SK-N-SH treated with all-trans-retinoic acid at 6 μM for 48 hours (cell line): ENCODE measurements at regions not wholly inside any gene's neighbourhood (a gene's known extent, or its start where the extent isn't known, plus 50 kb on each side); places are given as distances from the start of the nearest gene placed in this dataset.

Source experiments
- ATAC-seq: fragments of 200-7000 bp; cut with Tn5 transposase; 3 replicates; pipeline ENCODE4 v1.9.1; 2020; ENCODE audit warnings: mild to moderate bottlenecking, moderate library complexity
- ARNTL ChIP-seq: fragments of 450-650 bp; formaldehyde crosslinking; IDR thresholded peaks from 2 replicates; pipeline ENCODE4 v1.5.0; 2020; ENCODE audit warnings: low read depth, mild to moderate bottlenecking, moderate library complexity, borderline replicate concordance
- BACH2 ChIP-seq: fragments of 250-450 bp; sonication (Bioruptor Pico); IDR thresholded peaks from 2 replicates; pipeline ENCODE4 v1.9.0; 2021; ENCODE audit warnings: mild to moderate bottlenecking, borderline replicate concordance
- ISL1 ChIP-seq: fragments of 250-450 bp; sonication (Bioruptor Pico); IDR thresholded peaks from 2 replicates; pipeline ENCODE4 v2.1.2; 2022; ENCODE audit warnings: mild to moderate bottlenecking, moderate library complexity
- OSR1 ChIP-seq: fragments of 250-450 bp; sonication (Bioruptor Pico); IDR thresholded peaks from 2 replicates; pipeline ENCODE4 v1.8.0; 2022; ENCODE audit warnings: moderate library complexity, mild to moderate bottlenecking, inconsistent platforms
- PPARA ChIP-seq: fragments of 250-450 bp; sonication (Bioruptor Pico); IDR thresholded peaks from 2 replicates; pipeline ENCODE4 v1.5.0; 2020; ENCODE audit warnings: mild to moderate bottlenecking, borderline replicate concordance
- RARB ChIP-seq: fragments of 250-450 bp; sonication (Bioruptor Pico); IDR thresholded peaks from 2 replicates; pipeline ENCODE4 v1.8.0; 2021; ENCODE audit warnings: mild to moderate bottlenecking, moderate library complexity
- TCF4 ChIP-seq: fragments of 250-450 bp; sonication (Bioruptor Pico); IDR thresholded peaks from 2 replicates; pipeline ENCODE4 v1.8.0; 2021; ENCODE audit warnings: mild to moderate bottlenecking, moderate library complexity, borderline replicate concordance
- TOX ChIP-seq: fragments of 250-450 bp; sonication (Bioruptor Pico); IDR thresholded peaks from 2 replicates; pipeline ENCODE4 v1.8.0; 2021; ENCODE audit warnings: mild to moderate bottlenecking, moderate library complexity, borderline replicate concordance
- ZC3H10 ChIP-seq: fragments of 250-450 bp; sonication (Bioruptor Pico); IDR thresholded peaks from 2 replicates; pipeline ENCODE4 v1.5.1; 2021; ENCODE audit warnings: mild to moderate bottlenecking, moderate library complexity
- ZNF565 ChIP-seq: fragments of 450-650 bp; formaldehyde crosslinking; conservative IDR thresholded peaks from 2 replicates; pipeline ENCODE4 v1.5.0; 2020; ENCODE audit warnings: low read depth, mild to moderate bottlenecking, moderate library complexity
- ZNF70 ChIP-seq: fragments of 450-650 bp; formaldehyde crosslinking; IDR thresholded peaks from 2 replicates; pipeline ENCODE4 v1.5.0; 2020; ENCODE audit warnings: mild to moderate bottlenecking, moderate library complexity
- ZNF8 ChIP-seq: fragments of 450-650 bp; formaldehyde crosslinking; IDR thresholded peaks from 2 replicates; pipeline ENCODE4 v1.5.0; 2020; ENCODE audit warnings: mild to moderate bottlenecking, moderate library complexity
- TF ChIP-seq, protein P1 (sequence below): fragments of 250-450 bp; sonication (Bioruptor Pico); IDR thresholded peaks from 2 replicates; pipeline ENCODE4 v1.8.0; 2020; ENCODE audit warnings: mild to moderate bottlenecking, moderate library complexity, borderline replicate concordance
- TF ChIP-seq, protein P2 (sequence below): fragments of 250-450 bp; sonication (Bioruptor Pico); IDR thresholded peaks from 2 replicates; pipeline ENCODE4 v1.8.0; 2021; ENCODE audit warnings: low read depth, mild to moderate bottlenecking, moderate library complexity, borderline replicate concordance
- TF ChIP-seq, protein P3 (sequence below): fragments of 250-450 bp; sonication (Bioruptor Pico); IDR thresholded peaks from 2 replicates; pipeline ENCODE4 v1.5.1; 2020; ENCODE audit warnings: low read depth, mild to moderate bottlenecking, moderate library complexity
- TF ChIP-seq, protein P4 (sequence below): fragments of 250-450 bp; sonication (Bioruptor Pico); IDR thresholded peaks from 2 replicates; pipeline ENCODE4 v1.5.1; 2021; ENCODE audit warnings: mild to moderate bottlenecking, moderate library complexity
- TF ChIP-seq, protein P5 (sequence below): fragments of 250-450 bp; sonication (Bioruptor Pico); IDR thresholded peaks from 2 replicates; pipeline ENCODE4 v1.5.0; 2020; ENCODE audit warnings: mild to moderate bottlenecking, moderate library complexity

DNA sequence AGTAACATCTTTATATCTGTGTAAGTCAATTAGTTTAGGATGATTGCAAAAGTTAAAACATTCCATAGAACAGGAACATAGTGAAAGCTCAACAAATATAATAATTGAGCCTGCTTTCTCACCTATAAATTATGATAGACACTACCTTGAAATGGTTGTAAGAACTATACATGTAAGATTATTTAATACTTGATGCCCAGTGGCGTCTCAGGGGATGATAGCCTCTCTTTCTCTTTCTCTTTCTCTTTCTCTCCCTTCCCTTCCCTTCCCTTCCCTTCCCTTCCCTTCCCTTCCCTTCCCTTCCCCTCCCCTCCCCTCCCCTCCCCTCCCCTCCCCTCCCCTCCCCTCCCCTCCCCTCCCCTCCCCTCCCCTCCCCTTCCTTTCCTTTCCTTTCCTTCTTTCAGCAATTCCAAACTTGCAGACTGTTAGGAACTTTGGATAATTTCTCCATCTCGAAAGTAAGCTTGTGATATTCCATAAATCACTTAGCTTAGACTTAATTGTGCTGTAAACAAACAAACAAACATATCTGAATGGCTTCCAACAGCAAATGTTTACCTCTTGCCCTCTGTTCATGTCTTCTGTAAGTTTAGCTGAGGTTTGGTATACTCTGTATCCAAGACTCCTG is 1102.7 kb downstream of the TSN start (continued):
- TF ChIP-seq, protein P1, sequence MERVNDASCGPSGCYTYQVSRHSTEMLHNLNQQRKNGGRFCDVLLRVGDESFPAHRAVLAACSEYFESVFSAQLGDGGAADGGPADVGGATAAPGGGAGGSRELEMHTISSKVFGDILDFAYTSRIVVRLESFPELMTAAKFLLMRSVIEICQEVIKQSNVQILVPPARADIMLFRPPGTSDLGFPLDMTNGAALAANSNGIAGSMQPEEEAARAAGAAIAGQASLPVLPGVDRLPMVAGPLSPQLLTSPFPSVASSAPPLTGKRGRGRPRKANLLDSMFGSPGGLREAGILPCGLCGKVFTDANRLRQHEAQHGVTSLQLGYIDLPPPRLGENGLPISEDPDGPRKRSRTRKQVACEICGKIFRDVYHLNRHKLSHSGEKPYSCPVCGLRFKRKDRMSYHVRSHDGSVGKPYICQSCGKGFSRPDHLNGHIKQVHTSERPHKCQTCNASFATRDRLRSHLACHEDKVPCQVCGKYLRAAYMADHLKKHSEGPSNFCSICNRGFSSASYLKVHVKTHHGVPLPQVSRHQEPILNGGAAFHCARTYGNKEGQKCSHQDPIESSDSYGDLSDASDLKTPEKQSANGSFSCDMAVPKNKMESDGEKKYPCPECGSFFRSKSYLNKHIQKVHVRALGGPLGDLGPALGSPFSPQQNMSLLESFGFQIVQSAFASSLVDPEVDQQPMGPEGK, result no peak
- TF ChIP-seq ZC3H10 (CRISPR knock-in tag) (no peak), BACH2 (CRISPR knock-in tag) (no peak), ISL1 (CRISPR knock-in tag) (no peak)
- TF ChIP-seq, protein P2, sequence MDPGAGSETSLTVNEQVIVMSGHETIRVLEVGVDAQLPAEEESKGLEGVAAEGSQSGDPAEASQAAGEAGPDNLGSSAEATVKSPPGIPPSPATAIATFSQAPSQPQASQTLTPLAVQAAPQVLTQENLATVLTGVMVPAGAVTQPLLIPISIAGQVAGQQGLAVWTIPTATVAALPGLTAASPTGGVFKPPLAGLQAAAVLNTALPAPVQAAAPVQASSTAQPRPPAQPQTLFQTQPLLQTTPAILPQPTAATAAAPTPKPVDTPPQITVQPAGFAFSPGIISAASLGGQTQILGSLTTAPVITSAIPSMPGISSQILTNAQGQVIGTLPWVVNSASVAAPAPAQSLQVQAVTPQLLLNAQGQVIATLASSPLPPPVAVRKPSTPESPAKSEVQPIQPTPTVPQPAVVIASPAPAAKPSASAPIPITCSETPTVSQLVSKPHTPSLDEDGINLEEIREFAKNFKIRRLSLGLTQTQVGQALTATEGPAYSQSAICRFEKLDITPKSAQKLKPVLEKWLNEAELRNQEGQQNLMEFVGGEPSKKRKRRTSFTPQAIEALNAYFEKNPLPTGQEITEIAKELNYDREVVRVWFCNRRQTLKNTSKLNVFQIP (CRISPR knock-in tag), result no peak

DNA sequence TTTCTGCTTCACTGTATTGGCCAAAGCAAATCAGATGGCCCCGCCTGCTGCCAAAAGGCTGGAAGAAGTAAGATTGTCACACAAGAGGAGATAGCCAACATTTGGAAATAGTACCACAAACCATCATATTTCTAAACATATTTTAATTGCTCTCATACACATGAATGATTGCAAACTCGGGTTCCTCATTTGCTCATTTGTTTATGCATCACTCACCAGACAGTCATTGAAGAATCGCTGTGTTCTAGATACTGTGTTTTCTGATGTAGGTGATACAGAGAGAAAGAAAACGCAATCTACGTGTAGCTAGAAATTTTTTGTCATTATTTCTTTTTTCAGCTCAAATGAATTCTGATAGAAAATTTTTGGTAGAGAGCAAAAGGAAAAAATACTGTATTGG is 1103.4 kb downstream of the TSN start:
- ATAC-seq, result no peak
- no peak for TF ChIP-seq ZNF565
- TF ChIP-seq, protein P1, result no peak
- no peak for TF ChIP-seq ZNF8 (CRISPR knock-in tag)
- no peak for TF ChIP-seq TOX
- TF ChIP-seq ZNF70 (CRISPR knock-in tag), result no peak
- TF ChIP-seq, protein P3, sequence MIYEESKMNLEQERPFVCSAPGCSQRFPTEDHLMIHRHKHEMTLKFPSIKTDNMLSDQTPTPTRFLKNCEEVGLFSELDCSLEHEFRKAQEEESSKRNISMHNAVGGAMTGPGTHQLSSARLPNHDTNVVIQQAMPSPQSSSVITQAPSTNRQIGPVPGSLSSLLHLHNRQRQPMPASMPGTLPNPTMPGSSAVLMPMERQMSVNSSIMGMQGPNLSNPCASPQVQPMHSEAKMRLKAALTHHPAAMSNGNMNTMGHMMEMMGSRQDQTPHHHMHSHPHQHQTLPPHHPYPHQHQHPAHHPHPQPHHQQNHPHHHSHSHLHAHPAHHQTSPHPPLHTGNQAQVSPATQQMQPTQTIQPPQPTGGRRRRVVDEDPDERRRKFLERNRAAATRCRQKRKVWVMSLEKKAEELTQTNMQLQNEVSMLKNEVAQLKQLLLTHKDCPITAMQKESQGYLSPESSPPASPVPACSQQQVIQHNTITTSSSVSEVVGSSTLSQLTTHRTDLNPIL (CRISPR knock-in tag), result no peak
- TF ChIP-seq TCF4, result no peak
- TF ChIP-seq, protein P4, sequence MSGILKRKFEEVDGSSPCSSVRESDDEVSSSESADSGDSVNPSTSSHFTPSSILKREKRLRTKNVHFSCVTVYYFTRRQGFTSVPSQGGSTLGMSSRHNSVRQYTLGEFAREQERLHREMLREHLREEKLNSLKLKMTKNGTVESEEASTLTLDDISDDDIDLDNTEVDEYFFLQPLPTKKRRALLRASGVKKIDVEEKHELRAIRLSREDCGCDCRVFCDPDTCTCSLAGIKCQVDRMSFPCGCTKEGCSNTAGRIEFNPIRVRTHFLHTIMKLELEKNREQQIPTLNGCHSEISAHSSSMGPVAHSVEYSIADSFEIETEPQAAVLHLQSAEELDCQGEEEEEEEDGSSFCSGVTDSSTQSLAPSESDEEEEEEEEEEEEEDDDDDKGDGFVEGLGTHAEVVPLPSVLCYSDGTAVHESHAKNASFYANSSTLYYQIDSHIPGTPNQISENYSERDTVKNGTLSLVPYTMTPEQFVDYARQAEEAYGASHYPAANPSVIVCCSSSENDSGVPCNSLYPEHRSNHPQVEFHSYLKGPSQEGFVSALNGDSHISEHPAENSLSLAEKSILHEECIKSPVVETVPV (CRISPR knock-in tag), result no peak
- no peak for TF ChIP-seq ZC3H10 (CRISPR knock-in tag)
- TF ChIP-seq, protein P5, sequence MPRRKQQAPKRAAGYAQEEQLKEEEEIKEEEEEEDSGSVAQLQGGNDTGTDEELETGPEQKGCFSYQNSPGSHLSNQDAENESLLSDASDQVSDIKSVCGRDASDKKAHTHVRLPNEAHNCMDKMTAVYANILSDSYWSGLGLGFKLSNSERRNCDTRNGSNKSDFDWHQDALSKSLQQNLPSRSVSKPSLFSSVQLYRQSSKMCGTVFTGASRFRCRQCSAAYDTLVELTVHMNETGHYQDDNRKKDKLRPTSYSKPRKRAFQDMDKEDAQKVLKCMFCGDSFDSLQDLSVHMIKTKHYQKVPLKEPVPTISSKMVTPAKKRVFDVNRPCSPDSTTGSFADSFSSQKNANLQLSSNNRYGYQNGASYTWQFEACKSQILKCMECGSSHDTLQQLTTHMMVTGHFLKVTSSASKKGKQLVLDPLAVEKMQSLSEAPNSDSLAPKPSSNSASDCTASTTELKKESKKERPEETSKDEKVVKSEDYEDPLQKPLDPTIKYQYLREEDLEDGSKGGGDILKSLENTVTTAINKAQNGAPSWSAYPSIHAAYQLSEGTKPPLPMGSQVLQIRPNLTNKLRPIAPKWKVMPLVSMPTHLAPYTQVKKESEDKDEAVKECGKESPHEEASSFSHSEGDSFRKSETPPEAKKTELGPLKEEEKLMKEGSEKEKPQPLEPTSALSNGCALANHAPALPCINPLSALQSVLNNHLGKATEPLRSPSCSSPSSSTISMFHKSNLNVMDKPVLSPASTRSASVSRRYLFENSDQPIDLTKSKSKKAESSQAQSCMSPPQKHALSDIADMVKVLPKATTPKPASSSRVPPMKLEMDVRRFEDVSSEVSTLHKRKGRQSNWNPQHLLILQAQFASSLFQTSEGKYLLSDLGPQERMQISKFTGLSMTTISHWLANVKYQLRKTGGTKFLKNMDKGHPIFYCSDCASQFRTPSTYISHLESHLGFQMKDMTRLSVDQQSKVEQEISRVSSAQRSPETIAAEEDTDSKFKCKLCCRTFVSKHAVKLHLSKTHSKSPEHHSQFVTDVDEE (CRISPR knock-in tag), result no peak
- TF ChIP-seq, protein P2 (CRISPR knock-in tag), result no peak
- no peak for TF ChIP-seq OSR1 (CRISPR knock-in tag)
- TF ChIP-seq RARB, result no peak

DNA sequence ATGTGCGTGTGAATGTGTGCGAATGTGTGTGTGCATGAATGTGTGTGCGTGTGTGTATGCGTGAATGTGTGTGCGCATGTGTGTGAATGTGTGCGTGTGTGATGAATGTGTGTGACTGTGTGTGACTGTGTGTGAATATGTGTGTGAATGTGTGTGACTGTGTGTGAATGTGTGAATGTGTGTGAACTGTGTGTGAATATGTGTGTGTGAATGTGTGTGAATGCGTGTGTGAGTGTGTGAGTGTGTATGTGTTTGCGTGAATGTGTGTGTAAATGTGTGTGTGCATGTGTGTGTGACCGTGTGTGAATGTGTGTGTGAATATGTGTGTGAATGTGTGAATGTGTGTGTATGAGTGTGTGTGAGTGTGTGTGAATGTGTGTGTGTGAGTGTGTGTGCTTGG is 1103.8 kb downstream of the TSN start:
- TF ChIP-seq PPARA (CRISPR knock-in tag) (no peak), ZNF8 (CRISPR knock-in tag) (no peak), ZC3H10 (CRISPR knock-in tag) (no peak), BACH2 (CRISPR knock-in tag) (no peak), ARNTL (no peak), ZNF565 (no peak)
- ATAC-seq, result no peak
